SHP77 (cell line): ENCODE measurements at regions not wholly inside any gene's neighbourhood (a gene's known extent, or its start where the extent isn't known, plus 50 kb on each side); places are given as distances from the start of the nearest gene placed in this dataset.
A peak's percentile ranks its signal among the peaks of the same experiment; 100 is the strongest.
"Not testable (repeated sequence)": the region's sequence is repeated elsewhere in the genome, so short reads cannot be mapped to it uniquely, and the experiment has no call there.

ENCODE experiments used
- DNase-seq, 2 experiments: peaks; one replicate each; lab custom pipeline; 2025; lab: John Stamatoyannopoulos, UW

GRCh38 chr6:49274809-49275769, 188.0 kb downstream of the MMUT start:
- not testable (repeated sequence) for DNase-seq

GRCh38 chr6:49269190-49269589, 193.9 kb downstream of the MMUT start:
- DNase-seq = no peak

- DNase-seq = peak; percentile 31 to 42
Measured at GRCh38 chr6:49264909-49265308, 198.1 kb downstream of the MMUT start.

- DNase-seq = no peak
Measured at GRCh38 chr6:49264496-49264895, 198.6 kb downstream of the MMUT start.

- no peak for DNase-seq
Measured at GRCh38 chr6:49257549-49257948, 205.5 kb downstream of the MMUT start.

DNA sequence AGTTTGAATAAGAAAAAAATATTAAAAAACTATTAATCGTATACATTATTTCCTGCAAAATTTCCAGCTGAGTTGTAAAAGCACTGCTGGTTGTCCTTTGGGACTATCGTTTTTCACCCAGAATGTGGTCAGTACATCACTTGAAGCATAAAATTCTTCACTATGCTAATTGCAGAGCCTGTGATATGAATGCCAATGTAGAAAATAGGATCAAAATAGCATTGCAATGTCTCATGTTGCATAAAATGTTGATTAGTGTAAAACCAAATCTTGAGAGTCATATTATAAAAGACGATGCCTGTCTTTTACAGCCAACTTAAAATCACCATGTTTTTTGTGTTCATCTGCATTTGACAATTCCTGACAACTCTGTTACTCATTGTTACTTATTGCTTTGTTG, 207.7 kb downstream of the MMUT start:
- no peak for DNase-seq

- no peak for DNase-seq
Measured at GRCh38 chr6:49252901-49253300, 210.2 kb downstream of the MMUT start.

GRCh38 chr6:49233483-49233882, 229.6 kb downstream of the MMUT start:
- no peak for DNase-seq

- DNase-seq = no peak
Measured at GRCh38 chr6:49225471-49225870, 237.6 kb downstream of the MMUT start.

DNA sequence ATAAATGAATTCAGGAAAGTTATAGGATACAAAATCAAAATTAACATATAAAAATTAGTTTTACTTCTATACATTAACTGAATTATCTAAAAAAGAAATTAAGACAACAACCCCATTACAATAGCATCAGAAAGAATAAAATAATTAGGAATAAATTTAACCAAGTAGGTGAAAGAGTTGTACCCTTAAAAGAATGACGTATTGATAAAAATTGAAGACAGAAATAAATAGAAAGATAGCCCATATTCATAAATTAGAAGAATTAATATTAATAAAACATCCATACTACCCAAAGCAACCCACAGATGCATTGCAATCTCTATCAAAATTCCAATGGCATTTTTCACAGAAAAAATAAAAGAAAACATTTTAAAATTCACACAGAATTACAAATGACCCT, 242.8 kb downstream of the MMUT start:
- DNase-seq = no peak

DNA sequence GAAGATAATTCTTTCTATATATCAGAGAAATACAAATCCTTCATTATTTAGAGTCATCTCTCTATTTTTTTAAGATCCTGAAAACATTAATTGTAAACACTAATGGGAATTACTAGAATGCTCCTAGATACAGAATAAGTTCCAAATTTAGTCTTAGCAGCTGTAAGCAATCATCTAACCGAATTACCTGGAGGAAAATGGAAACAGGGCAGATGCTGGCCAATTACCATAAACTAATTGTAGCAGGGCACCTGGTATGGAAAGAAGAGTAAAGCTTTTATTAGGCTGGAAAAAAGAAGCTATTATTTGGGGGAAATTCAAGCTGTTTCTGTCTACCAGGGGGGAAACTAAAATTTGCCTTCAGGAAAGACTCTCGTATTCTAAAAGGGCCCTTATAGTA, 257.5 kb downstream of the MMUT start:
- DNase-seq = no peak

DNA sequence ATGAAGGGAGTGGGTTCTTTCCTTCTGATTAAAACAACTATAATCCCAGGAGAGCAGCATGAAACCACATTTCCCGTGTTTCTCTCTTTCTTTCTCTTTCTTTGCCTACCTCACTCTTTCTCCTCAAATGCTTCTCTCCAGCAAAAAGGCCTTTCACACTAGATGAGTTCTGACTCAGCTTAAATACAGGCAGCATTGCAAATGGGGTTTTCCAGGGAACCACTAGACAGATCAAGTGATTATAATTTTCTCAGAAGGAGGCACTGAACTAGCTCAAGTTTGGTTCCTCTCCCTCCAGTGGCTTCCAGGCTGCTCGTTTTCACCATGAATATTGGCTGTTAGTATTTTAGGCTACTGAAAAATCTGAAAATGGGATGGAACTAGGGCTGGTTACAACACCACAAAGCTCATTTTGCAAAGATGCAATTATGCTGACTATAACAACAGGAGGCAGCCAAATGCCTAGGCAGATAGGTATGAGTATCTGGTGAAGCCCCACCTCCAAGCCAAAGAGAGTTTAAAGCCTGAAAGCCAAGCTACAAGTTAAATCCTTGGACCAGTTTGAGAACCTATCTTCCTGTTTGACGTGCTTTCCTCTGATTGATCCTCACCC, 260.0 kb downstream of the MMUT start:
- DNase-seq = no peak

DNA sequence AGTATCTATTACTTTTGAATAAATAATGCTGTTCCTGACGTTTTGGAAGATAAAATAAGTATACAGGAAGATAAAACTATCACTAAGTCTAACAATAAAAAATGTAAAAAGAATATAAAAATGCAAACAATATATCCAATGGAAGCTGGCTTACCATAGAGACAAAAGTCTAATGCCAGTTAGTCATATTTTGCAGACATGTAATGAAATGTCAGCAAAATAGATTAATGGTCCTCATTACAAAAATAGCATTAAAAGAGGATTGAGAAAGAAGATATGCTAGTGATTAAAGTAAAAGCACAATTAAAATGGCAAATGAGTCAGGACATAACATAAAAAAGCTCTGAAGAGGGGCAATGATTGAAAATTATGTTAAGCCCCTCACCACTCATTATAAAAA, 265.0 kb downstream of the MMUT start:
- DNase-seq = no peak

DNA sequence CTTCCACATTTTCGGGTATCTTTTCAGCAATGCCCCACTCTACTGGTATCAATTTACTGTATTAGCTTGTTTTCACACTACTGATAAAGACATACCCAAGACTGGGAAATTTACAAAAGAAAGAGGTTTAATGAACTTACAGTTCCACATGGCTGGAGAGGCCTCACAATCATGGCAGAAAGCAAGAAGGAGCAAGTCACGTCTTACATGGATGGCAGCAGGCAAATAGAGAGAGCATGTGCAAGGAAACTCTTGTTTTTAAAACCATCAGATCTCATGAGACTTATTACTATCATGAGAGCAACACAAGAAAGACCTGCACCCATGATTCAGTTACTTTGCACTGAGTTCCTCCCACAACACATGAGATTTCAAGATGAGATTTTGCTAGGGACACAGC, 300.7 kb downstream of the MMUT start:
- DNase-seq = not testable (repeated sequence)

- DNase-seq = no peak
Measured at GRCh38 chr6:49155316-49155715, 307.7 kb downstream of the MMUT start.

GRCh38 chr6:49151957-49152356, 311.1 kb downstream of the MMUT start:
- no peak for DNase-seq

DNA sequence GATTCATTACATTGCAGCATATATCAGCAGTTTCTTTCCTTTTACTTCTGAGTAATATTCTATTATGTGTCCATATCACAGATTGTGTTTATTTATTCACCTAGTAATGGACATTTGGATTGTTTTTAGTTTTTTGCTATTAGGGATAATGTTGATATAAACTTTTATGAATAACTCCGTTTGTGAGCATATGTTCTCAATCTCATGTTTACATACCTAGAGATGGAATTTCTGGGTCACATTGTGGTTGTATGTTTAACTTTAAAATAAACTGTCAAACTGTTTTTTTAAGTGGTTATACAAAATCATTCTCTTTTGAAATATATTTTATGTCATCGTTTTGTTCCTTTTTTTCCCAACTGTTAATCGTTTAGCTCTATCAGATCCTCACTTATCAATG, 311.6 kb downstream of the MMUT start:
- no peak for DNase-seq

DNA sequence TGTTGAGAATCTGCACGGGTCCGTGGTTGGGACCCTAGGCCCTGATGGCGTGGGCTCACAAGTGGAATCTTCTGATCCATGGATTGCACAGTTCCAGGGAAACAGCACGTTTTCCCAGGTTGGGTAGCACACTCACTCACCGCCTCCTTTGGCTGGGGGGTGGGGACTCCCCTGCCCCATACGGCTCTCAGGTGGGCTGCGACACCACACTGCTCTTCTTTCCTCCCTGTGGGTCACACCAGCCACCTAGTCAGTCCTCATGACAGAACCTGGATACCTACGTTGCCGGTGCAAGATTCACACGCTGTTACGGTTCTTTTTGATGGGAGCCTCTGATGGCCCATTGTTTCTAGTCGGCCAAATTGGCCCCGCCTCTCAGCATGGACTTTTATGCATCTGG, 312.0 kb downstream of the MMUT start:
- no peak for DNase-seq

- no peak for DNase-seq
Measured at GRCh38 chr6:49145280-49145679, 317.8 kb downstream of the MMUT start.

DNA sequence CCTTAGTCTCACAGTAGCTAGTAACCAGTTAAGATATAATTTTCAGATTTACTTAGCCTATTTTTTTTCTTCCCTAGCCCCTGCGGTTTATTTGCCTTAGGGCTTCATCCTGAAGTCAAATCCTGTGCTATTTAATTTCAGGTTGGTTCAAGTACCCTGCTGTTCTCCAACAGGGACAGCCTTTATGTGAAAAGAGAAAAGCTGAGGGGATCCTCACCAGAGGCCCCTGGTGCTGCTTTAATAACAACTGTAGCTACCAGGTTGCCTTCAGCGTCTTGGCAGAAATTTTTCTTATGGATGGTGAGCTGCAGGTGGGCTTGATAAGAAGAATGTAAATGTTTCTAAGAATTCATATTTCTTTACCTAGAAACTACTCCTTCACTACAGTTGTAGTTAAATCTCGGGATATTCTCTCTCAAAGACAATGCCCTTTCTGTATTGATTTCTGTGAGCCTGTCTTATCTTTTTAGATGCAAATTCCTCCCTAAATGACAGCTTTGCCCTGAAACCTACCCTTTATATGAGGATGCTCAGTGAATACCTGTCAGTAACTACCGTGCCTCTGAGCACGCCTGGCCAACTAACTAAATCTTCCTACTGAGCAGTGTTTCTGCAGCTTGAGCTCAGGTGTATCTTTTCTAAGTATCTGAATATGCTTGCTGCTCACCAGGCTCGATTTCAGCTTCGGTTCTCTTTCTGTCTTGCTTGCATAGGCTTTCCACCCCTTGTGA, 320.5 kb downstream of the MMUT start:
- no peak for DNase-seq

DNA sequence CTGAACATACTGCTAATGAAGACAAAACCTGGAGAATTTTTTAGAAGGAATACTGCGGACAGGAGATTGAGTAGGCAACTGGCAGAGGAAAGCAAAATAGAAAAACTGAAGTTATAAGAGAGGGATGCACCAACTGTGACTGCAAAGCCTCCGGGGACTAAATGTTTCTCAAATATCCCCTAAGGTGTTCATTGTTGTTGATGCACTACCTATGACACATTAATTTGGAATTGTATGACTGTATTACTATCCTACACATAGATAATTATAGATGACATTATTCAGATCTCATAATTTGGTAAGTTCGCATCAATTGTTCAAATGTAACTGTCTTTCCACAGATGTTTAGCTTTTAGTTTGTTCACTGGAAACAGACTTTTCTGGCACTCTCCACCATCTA, 341.1 kb downstream of the MMUT start:
- no peak for DNase-seq

DNA sequence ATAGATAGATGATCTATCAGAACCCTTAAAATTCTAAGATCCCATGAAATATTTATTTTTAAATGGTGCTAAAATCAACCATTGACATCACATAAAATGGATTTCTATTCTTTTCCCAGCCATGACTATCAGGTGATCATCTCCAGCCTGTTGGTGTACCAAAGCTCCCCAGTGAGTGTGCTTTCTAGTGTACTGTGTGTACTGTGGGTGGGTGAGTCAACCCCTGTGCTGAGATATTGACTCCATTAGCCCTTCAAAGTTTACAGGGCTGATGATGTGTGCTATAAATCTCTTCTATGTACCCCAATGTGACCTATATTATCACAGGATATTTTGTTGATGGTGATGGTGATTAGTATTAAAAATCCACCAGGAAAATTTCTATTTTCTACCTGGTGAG, 344.6 kb downstream of the MMUT start:
- DNase-seq = no peak

DNA sequence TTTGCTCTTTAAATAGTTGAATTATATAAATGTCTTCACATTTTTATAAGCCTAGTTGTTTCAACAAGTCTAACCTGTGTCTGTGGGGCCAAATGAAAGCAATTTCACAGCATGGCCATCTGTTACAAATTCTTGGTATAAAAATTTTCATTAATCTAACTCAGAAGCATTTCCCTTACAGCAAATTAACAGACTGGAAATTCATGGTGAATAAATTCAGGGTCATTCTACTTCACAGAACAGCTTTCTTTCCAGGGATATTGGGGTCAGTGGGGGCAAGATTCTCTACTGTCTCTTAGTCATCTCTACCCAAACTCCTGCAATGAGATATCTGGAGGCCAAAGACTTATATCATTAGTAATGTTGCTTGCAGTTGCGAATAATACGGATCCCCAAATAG, 352.1 kb downstream of the MMUT start:
- no peak for DNase-seq
